NCI-H1930 (cell line): ENCODE measurements at regions not wholly inside any gene's neighbourhood (a gene's known extent, or its start where the extent isn't known, plus 50 kb on each side); places are given as distances from the start of the nearest gene placed in this dataset.
A peak's percentile ranks its signal among the peaks of the same experiment; 100 is the strongest.

ENCODE experiments used
- DNase-seq, 2 experiments: peaks; one replicate each; lab custom pipeline; 2025; lab: John Stamatoyannopoulos, UW

GRCh38 chr4:113849771-113850170 lies 88.2 kb upstream of the CAMK2D start:
- no peak for DNase-seq

DNA sequence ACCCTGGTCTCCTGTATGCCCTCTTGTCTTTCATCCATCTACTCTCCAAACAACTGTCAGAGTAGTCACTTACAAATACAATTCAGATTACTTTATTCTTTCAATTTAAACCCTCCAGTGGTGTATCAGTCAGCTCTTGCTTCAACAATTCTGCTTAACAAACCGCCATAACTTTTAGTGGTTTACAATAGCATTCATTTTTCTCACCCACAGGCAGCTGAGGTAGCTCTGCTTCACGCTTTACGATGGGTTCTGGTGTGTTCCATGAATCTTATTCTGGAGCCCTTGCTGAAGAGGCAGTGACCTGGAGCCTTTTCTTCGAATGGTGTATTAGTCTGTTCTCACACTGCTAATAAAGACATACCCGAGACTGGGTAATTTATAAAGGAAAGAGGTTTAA lies 86.2 kb upstream of the CAMK2D start:
- DNase-seq = no peak

GRCh38 chr4:113846433-113846832 lies 84.9 kb upstream of the CAMK2D start:
- DNase-seq = no peak

DNA sequence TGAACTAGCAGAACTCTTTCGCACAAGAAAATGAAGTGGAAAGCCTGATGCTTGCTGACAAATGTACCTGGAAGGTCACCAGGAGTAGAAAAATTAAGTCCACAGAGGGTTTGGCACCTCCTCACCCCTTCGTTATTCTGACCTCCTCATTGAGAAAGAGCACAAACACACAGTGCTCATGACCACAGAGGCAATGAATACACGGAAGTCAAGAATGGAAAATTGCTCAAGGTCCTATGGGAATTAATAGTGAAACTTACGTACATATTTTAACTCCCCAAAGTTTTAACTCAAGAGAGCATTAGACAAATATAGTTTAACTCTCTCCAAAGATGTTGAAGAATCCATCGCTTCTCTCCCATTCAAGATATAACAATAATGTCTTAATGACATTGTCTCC lies 83.6 kb upstream of the CAMK2D start:
- no peak for DNase-seq

DNA sequence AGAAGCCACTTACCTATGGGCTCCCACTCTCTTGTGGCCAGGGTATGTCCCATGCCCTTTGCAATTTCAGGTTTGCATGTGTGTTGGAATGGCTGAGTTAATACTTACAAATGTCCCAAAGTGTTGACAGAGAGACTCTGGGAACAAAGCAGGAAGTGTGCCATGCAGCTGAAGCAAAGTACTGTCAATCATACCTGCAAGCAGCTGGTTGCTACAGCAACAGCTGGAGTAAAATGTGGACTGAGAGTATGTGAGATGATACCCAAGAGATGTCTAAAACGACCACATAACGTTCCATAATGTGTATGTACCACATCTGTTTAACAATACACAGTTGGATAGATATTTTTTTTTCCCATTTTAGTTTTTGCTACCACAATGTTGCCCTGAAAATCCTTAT lies 82.8 kb upstream of the CAMK2D start:
- no peak for DNase-seq

- no peak for DNase-seq
Observed at GRCh38 chr4:113840861-113841260, 79.3 kb upstream of the CAMK2D start.

DNA sequence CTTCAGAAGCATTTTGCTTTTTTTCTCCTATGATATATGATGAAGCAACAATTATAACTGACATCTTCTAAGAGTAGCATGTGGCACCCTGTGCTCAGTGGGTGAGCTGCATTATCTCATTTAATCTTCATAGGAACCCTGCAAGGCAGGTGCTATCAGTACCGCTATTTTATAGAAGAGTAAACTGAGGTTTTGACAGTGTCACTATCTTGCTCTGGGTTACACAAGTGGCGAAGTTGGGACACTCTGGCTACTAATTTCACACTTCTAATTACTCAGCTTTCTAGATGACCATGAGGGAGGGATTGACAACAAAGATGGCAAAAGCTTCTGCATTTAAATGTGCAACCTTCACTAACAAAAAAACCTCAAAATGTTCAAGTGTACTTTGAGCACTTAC lies 76.9 kb upstream of the CAMK2D start:
- DNase-seq = no peak

GRCh38 chr4:113837397-113837796 lies 75.9 kb upstream of the CAMK2D start:
- DNase-seq = peak in 1 of 2 experiments; percentile 5

- no peak for DNase-seq
Observed at GRCh38 chr4:113835005-113835404, 73.5 kb upstream of the CAMK2D start.

DNA sequence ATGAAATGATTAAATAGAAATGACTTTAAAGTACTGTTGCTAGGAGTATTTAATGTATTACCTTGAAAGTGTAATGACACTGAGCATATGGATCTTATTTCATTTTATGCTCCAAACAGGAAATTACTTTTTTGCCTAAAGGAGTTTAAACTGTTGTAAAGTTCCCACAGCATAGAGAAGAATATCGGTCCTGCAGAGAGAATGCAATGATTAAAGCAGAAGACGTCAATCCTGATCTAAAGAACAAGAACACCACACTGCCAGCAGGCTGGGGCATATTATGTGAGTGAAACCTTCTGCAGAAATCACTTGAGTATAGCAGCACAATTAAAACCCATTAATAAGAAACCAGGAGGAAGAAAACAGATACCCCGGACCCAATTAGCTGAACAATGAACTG lies 72.8 kb upstream of the CAMK2D start:
- DNase-seq = no peak

DNA sequence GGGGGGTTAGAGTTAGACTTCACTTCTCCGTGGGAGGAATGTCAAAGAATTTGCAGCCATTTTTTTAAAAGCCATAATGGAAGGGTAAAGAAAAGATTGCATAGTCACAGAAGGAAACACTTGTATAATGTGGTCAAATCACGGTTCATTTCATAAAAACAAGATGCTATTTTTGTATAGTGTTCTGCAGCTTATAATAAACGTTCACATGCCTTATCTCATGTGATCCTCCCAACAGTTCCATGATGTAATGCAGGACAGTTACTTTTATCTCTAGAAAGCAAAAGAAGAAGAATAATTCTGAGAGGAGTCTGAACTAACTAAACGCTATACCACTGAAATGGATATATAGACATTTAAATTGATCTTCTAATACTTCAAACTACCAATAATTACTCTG lies 71.3 kb upstream of the CAMK2D start:
- no peak for DNase-seq

DNA sequence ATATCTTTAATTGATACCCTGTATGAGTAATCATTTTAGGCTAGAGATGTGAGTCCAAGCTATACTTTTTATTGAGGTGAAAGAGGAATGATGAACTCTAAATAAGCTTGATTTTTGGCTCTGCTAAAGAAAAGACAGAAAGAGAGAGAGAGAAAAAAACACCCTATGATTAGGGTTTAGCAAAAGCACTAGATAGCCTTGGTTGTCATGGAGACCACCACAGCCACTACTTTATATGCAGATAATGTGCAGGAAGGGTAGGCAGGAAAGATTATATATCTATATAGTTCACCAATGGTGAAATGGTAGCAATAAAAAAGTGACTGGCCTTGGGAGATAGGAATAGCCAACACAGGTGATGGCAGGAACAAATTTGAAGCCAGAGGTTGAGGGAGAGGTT lies 69.9 kb upstream of the CAMK2D start:
- no peak for DNase-seq

GRCh38 chr4:113828702-113829101 lies 67.2 kb upstream of the CAMK2D start:
- DNase-seq = no peak

DNA sequence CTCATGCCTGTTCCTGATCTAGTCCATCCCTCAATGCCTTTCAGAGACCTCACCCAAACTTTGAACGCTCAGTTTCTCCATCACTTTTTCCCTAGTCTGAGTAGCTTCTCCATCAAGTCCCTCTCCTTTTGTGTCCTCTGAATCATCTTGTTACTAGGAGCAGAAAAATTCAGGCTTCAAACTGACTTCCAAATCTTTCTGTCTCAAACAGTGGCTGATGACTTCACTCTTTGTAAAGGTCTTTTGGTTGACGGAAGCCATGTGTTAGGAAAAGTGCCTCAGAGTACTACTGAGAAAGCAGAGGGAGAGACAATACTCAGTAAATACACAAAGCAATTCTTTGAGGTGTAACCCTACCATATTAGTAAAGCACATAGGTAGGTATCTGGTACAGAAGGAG lies 65.7 kb upstream of the CAMK2D start:
- no peak for DNase-seq

DNA sequence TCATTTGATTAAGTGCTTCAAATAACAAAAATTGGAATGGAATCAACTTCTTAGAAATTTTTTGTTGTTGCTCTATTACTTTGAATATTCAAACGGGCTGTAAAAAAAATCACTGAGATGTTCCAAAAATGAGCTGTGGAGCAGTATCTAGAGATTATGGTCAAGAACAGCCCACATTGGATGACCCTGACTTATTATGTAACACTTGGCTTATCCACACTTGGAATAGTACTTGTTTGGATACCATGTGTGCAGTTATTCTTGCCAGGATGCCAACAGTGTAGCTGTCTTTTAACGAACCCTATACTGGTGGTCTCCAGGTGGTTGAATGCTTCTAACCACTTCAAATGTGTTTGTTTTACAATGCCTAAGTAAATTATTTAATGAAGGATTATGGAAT lies 64.9 kb upstream of the CAMK2D start:
- DNase-seq = no peak

DNA sequence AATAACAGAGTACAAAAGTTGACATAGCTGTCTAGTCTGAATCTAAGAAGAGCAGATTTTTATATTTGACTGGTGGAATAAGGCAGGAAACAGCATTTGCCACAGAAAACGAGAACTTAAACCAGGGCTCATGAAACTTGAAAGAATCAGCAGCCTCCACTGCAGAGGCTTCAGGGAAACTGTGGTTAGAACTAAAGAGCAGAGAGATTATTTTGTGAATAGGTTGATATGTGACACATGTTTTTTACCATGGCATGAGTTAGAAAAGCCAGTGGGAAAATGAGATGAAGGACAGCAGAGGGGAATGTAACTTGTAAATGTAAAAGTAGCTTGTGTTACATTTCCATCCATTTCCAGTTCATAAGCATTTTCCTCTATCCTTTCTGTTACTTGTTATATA lies 63.7 kb upstream of the CAMK2D start:
- no peak for DNase-seq

DNA sequence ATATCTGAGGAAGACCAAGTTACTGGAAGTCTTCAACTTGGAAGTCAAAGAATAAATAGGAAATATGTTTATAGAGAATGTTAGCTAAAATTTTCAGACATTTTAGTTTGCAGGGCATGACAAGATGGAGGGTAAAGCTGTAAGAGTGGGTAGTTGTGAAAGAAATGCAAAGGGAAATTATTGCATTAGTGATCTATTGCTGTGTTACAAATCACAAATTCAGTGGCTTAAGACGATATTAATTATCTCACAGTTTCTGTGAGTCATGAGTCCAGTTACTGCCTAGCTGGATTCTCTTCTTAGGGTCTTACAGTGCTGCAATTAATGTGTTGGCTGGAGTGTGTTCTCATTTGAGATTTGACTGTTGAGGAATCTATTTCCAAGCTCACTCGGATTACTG lies 62.9 kb upstream of the CAMK2D start:
- no peak for DNase-seq

DNA sequence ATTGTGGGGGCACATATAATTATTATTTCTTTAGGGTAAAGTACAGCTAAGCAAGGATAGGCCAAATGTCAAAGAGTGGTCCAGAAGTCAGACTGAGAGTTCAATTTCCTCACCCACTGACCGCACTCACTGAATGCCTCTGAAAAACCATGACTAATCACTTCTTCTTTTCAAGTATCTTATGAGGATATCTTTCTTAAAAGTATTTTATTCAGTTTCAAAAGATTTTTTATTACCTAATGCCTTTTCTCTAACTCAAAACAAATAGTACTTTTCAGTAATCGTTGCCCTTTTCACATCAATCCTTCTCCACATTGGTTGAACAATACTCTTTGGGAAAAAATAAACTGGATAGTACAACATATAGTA lies 61.7 kb upstream of the CAMK2D start:
- no peak for DNase-seq

- no peak for DNase-seq
Observed at GRCh38 chr4:113822555-113823290, 61.2 kb upstream of the CAMK2D start.

DNA sequence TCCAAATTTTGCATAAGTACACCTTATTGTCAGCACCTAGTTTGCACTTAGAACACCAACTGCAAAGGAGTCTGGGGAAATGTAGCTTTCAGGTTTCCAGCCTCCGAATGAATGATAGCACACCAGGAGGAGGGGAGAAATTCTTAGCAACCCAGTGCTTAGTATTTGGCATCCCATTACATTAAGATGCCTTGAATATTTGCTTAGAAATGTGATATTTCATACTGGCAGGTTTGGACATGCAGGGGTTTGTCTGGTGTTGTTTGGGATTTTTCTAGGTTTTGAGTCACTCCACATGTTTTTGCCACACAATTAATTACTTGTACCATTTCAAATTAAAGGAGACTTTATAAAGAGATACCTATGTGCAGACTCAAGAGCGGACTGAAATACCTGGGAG lies 60.3 kb upstream of the CAMK2D start:
- no peak for DNase-seq

GRCh38 chr4:113820108-113820507 lies 58.6 kb upstream of the CAMK2D start:
- DNase-seq = no peak

DNA sequence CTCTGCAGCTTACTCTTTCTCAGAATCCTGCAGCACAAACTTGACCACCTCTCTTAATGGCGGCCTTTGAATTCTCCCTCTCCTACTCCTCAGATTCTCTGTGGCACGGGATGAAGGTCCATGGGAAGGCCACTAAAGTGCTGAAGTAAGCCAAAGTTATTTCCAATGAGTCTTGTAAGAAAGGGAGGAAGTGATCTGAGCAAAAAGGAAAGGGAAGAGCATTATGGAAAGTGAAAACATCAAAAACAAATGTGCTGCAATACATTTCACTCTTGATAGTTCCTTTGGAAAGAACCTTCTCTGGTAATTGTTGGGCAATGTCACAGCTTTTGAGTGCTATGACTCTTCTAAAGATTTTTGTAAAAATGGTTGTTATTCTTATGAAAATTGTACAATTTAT lies 54.3 kb upstream of the CAMK2D start:
- no peak for DNase-seq

GRCh38 chr4:113811359-113811758 lies 49.8 kb upstream of the CAMK2D start:
- DNase-seq = no peak
